ENCODE measurements at regions not wholly inside any gene's neighbourhood (a gene's known extent, or its start where the extent isn't known, plus 50 kb on each side); places are given as distances from the start of the nearest gene placed in this dataset.

DNA sequence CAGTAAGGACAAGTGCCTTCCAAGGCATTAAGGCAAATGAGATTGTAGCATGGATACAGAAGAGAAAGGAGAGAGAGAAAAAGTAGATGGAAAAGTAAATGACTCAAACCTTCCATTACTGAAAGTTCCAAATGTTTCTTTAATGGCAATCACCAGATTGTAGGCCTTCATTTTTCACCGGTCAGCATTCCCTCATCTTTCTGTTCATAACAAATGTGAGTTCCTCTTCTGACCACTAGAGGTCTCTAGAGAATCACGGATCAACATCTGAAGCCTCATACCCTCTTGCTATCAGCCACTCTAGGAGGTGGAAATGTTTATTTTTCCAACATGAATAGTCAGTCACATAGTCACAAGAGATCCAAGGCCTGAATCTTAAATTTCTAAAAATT, 73.6 kb upstream of the RPS23 start (continued):
- TF ChIP-seq, protein P1, sequence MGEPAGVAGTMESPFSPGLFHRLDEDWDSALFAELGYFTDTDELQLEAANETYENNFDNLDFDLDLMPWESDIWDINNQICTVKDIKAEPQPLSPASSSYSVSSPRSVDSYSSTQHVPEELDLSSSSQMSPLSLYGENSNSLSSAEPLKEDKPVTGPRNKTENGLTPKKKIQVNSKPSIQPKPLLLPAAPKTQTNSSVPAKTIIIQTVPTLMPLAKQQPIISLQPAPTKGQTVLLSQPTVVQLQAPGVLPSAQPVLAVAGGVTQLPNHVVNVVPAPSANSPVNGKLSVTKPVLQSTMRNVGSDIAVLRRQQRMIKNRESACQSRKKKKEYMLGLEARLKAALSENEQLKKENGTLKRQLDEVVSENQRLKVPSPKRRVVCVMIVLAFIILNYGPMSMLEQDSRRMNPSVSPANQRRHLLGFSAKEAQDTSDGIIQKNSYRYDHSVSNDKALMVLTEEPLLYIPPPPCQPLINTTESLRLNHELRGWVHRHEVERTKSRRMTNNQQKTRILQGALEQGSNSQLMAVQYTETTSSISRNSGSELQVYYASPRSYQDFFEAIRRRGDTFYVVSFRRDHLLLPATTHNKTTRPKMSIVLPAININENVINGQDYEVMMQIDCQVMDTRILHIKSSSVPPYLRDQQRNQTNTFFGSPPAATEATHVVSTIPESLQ (CRISPR knock-in tag; IDR thresholded peaks at IDR 0.05): no peak
- TF ChIP-seq, protein P2, sequence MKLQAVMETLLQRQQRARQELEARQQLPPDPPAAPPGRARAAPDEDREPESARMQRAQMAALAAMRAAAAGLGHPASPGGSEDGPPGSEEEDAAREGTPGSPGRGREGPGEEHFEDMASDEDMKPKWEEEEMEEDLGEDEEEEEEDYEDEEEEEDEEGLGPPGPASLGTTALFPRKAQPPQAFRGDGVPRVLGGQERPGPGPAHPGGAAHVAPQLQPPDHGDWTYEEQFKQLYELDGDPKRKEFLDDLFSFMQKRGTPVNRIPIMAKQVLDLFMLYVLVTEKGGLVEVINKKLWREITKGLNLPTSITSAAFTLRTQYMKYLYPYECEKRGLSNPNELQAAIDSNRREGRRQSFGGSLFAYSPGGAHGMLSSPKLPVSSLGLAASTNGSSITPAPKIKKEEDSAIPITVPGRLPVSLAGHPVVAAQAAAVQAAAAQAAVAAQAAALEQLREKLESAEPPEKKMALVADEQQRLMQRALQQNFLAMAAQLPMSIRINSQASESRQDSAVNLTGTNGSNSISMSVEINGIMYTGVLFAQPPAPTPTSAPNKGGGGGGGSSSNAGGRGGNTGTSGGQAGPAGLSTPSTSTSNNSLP (IDR thresholded peaks at IDR 0.05; ENCODE audit: borderline replicate concordance, low read depth, low read length): no peak
- peak; percentile 75 for TF ChIP-seq C11orf30 (IDR thresholded peaks at IDR 0.05; ENCODE audit: low read depth)
- peak; percentile 45 for TF ChIP-seq FOXM1 (IDR thresholded peaks at IDR 0.05; ENCODE audit: low read depth)
- TF ChIP-seq FOXM1 (CRISPR knock-in tag; IDR thresholded peaks at IDR 0.05; ENCODE audit: low read depth): no peak

DNA sequence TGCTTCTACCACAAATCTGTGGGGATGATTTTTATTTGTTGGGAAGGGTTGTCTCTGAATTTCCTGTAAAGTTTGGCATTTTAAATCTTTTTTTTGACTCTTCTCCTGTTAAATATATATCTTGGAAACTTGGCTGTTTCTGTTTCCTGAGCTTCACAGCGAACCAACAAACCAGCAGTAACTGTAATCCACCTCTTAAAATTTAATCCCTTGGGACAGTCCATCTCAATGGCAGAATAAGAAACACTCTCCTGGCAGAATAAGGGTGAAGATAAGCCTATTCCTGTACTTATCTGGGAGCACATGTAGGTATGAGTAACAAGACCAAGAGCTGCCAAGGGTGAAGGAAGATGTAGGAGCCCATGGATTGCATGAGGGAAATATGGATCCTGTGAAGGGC, 73.1 kb upstream of the RPS23 start:
- no peaks in the 10 kb centered on the region for H3K9me1 ChIP-seq (ENCODE audit: control insufficient read depth, insufficient read depth, low read length)
- no peaks in the 10 kb centered on the region for H3K79me2 ChIP-seq (ENCODE audit: control insufficient read depth, insufficient read depth, low read length)
- no peaks in the 10 kb centered on the region for H3K36me3 ChIP-seq (ENCODE audit: control insufficient read depth, insufficient read depth, low read length)
- FAIRE-seq (no peak), ATAC-seq (no peak), DNase-seq (ENCODE audit: extremely low read depth in 1 of 4, low spot score in 3 of 4) (no peak)
- H3K27ac ChIP-seq (ENCODE audit: extremely low read depth, low read depth, low read length): no peak overlapping the region
- in situ Hi-C loops (cut with MboI) (loop anchor here (10.0 to 25.0 kb wide), 3 partner anchors 286 to 1124 kb away; partner anchors contain the start of gene VCAN), intact Hi-C loops (cut with micrococcal nuclease) (loop anchor here (1.0 to 10.0 kb wide), 4 partner anchors 144 to 1211 kb away; no protein-coding TSS in a partner anchor)
- H3K9ac ChIP-seq (ENCODE audit: insufficient read depth in 1 of 2, low read depth in 2 of 2, low read length in 2 of 2): no peak overlapping the region
- no peak overlapping the region for H3K4me2 ChIP-seq (ENCODE audit: insufficient read depth, low read length)
- no peaks in the 10 kb centered on the region for H3K9me3 ChIP-seq (replicated peaks; ENCODE audit: control insufficient read depth, insufficient read depth, low read depth, low read length)
- TF ChIP-seq, protein P3, sequence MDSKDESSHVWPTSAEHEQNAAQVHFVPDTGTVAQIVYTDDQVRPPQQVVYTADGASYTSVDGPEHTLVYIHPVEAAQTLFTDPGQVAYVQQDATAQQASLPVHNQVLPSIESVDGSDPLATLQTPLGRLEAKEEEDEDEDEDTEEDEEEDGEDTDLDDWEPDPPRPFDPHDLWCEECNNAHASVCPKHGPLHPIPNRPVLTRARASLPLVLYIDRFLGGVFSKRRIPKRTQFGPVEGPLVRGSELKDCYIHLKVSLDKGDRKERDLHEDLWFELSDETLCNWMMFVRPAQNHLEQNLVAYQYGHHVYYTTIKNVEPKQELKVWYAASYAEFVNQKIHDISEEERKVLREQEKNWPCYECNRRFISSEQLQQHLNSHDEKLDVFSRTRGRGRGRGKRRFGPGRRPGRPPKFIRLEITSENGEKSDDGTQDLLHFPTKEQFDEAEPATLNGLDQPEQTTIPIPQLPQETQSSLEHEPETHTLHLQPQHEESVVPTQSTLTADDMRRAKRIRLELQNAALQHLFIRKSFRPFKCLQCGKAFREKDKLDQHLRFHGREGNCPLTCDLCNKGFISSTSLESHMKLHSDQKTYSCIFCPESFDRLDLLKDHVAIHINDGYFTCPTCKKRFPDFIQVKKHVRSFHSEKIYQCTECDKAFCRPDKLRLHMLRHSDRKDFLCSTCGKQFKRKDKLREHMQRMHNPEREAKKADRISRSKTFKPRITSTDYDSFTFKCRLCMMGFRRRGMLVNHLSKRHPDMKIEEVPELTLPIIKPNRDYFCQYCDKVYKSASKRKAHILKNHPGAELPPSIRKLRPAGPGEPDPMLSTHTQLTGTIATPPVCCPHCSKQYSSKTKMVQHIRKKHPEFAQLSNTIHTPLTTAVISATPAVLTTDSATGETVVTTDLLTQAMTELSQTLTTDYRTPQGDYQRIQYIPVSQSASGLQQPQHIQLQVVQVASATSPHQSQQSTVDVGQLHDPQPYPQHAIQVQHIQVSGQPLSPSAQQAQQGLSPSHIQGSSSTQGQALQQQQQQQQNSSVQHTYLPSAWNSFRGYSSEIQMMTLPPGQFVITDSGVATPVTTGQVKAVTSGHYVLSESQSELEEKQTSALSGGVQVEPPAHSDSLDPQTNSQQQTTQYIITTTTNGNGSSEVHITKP (IDR thresholded peaks at IDR 0.05; ENCODE audit: partially characterized antibody): peak; percentile 74
- TF ChIP-seq TCF3 (CRISPR knock-in tag; IDR thresholded peaks at IDR 0.05) (peak; percentile 23; the same call in 1 of the 2 replicates), IRF2 (CRISPR knock-in tag; IDR thresholded peaks at IDR 0.05) (no peak)
- no peak overlapping the region for H3K4me3 ChIP-seq
- WGBS (ENCODE audit: insufficient coverage, low coverage, missing lambda C conversion rate): 9% methylated on average over 1 of the region's 1 CpG
- no TSS peak for BruUV-seq (replicated peaks)
- H2AFZ ChIP-seq (ENCODE audit: low read depth, low read length): peak overlapping the region; percentile 23; the same call in 1 of the 2 replicates
- H4K20me1 ChIP-seq (replicated peaks; ENCODE audit: control insufficient read depth, insufficient read depth, low read length): no peaks in the 10 kb centered on the region
- H3K4me1 ChIP-seq (replicated peaks in 1 of 2; ENCODE audit: control insufficient read depth in 2 of 2, insufficient read depth in 2 of 2, low read length in 2 of 2): peaks cover 0 to 11% of the 10 kb centered on the region in 2 experiments; a peak in 3 of 5 replicates
- ChIA-PET CTCF (ENCODE audit: low intra/inter-chr PET ratio) (interaction anchor here (1.0 to 2.3 kb wide), 2 partner anchors 14 to 1213 kb away, joined by 3 to 16 read pairs; no protein-coding TSS in a partner anchor), POLR2A (no interaction called here)
- no peaks in the 10 kb centered on the region for H3K27me3 ChIP-seq (ENCODE audit: control insufficient read depth in 2 of 2, insufficient read depth in 2 of 2, low read length in 2 of 2)
